IMR-90 (cell line): ENCODE measurements at regions not wholly inside any gene's neighbourhood (a gene's known extent, or its start where the extent isn't known, plus 50 kb on each side); places are given as distances from the start of the nearest gene placed in this dataset.
"Not testable (repeated sequence)": the region's sequence is repeated elsewhere in the genome, so short reads cannot be mapped to it uniquely, and the experiment has no call there.

Source experiments
- ATAC-seq: fragments of 200-7000 bp; cut with Tn5 transposase; 2 replicates; pipeline ENCODE4 v1.9.1; 2020; ENCODE audit warnings: low read depth, mild to moderate bottlenecking, moderate library complexity
- BruUV-seq: library from RNA; stranded (reverse); fragments of 400-500 nt; replicated peaks from 2 replicates; lab custom pipeline; 2021; lab: Mats Ljungman, UMichigan
- CTCF ChIA-PET: fragments of 300-600 bp; formaldehyde crosslinking; extraction: SDS; loops from one replicate; lab custom pipeline; 2021; ENCODE audit warnings: antibody characterized with exemption; lab: Yijun Ruan, JAX
- POLR2A ChIA-PET: fragments of 300-600 bp; sonication (Branson Sonifier 250); formaldehyde crosslinking; loops from one replicate; lab custom pipeline; 2022; ENCODE audit warnings: antibody characterized with exemption; ENCODE audit not compliant: unreplicated experiment; lab: Charles Lee
- DNase-seq: peaks from one replicate; pipeline ENCODE4 v3.0.0; 2013
- H2AFZ ChIP-seq: replicated peaks from 2 replicates; pipeline ENCODE3; 2013; ENCODE audit warnings: low read length, mild to moderate bottlenecking; ENCODE audit not compliant: poor library complexity
- H2AK5ac ChIP-seq: 2 replicates; pipeline ENCODE4 v1.6.1; 2013; ENCODE audit warnings: low read depth, low read length, inconsistent platforms
- H2AK9ac ChIP-seq: replicated peaks from 2 replicates; pipeline ENCODE3; 2013; ENCODE audit warnings: mild to moderate bottlenecking, low read depth, low read length, moderate library complexity; ENCODE audit not compliant: poor library complexity
- H2BK120ac ChIP-seq: 2 replicates; pipeline ENCODE4 v1.6.1; 2013; ENCODE audit warnings: low read depth, low read length, inconsistent platforms
- H2BK15ac ChIP-seq: 3 replicates; pipeline ENCODE4 v1.6.1; 2013; ENCODE audit warnings: low read depth, low read length, inconsistent platforms
- H2BK20ac ChIP-seq: 2 replicates; pipeline ENCODE4 v1.6.1; 2013; ENCODE audit warnings: low read depth, mild to moderate bottlenecking, inconsistent platforms, low read length, moderate library complexity
- H2BK5ac ChIP-seq: 2 replicates; pipeline ENCODE4 v1.6.1; 2013; ENCODE audit warnings: mild to moderate bottlenecking, low read depth, low read length, inconsistent platforms; ENCODE audit not compliant: poor library complexity, severe bottlenecking
- H3K14ac ChIP-seq: replicated peaks from 2 replicates; pipeline ENCODE4 v1.6.1; 2013; ENCODE audit warnings: low read depth, low read length, inconsistent platforms
- H3K18ac ChIP-seq: 2 replicates; pipeline ENCODE4 v1.6.1; 2013; ENCODE audit warnings: low read depth, low read length, control low read depth
- H3K23ac ChIP-seq: 2 replicates; pipeline ENCODE4 v1.6.1; 2013; ENCODE audit warnings: low read depth, low read length, inconsistent platforms
- H3K27ac ChIP-seq: 2 replicates; pipeline ENCODE4 v1.5.1; 2013; ENCODE audit warnings: mild to moderate bottlenecking, control low read depth, low read length; ENCODE audit not compliant: insufficient read depth
- H3K27me3 ChIP-seq: 2 replicates; pipeline ENCODE4 v1.6.1; 2013; ENCODE audit warnings: low read length; ENCODE audit not compliant: control insufficient read depth, insufficient read depth
- H3K36me3 ChIP-seq: 2 replicates; pipeline ENCODE4 v1.6.1; 2013; ENCODE audit warnings: low read length, mixed read lengths; ENCODE audit not compliant: control insufficient read depth, insufficient read depth
- H3K4ac ChIP-seq: 2 replicates; pipeline ENCODE4 v1.6.1; 2013; ENCODE audit warnings: low read depth, low read length, inconsistent platforms
- H3K4me1 ChIP-seq: 2 replicates; pipeline ENCODE4 v1.6.1; 2013; ENCODE audit warnings: low read length, mixed read lengths; ENCODE audit not compliant: control insufficient read depth, insufficient read depth
- H3K4me2 ChIP-seq: 2 replicates; pipeline ENCODE4 v1.6.1; 2013; ENCODE audit warnings: low read depth, mild to moderate bottlenecking, control low read depth, low read length, moderate library complexity
- H3K4me3 ChIP-seq: 2 replicates; pipeline ENCODE4 v1.5.1; 2013; ENCODE audit warnings: low read depth, mild to moderate bottlenecking, control low read depth, low read length, moderate library complexity; ENCODE audit not compliant: insufficient read depth
- H3K56ac ChIP-seq: 2 replicates; pipeline ENCODE4 v1.6.1; 2013; ENCODE audit warnings: low read length, inconsistent platforms; ENCODE audit not compliant: insufficient read depth; ENCODE audit errors: extremely low read depth
- H3K79me1 ChIP-seq, 2 experiments: 2 replicates each; pipeline ENCODE4 v1.6.1; 2013; ENCODE audit warnings: low read length in 2 of 2, inconsistent platforms in 1 of 2, low read depth in 1 of 2
- H3K9ac ChIP-seq: 2 replicates; pipeline ENCODE4 v1.6.1; 2013; ENCODE audit warnings: low read depth, low read length, control low read depth
- H3K9me1 ChIP-seq: 2 replicates; pipeline ENCODE4 v1.6.1; 2013; ENCODE audit warnings: low read length, inconsistent platforms; ENCODE audit not compliant: insufficient read depth
- H3K9me3 ChIP-seq: 2 replicates; pipeline ENCODE4 v1.6.1; 2013; ENCODE audit warnings: low read length; ENCODE audit not compliant: control insufficient read depth, insufficient read depth
- H4K20me1 ChIP-seq: 2 replicates; pipeline ENCODE4 v1.6.1; 2013; ENCODE audit warnings: low read length, inconsistent platforms; ENCODE audit not compliant: insufficient read depth
- H4K5ac ChIP-seq: 2 replicates; pipeline ENCODE4 v1.6.1; 2013; ENCODE audit warnings: mild to moderate bottlenecking, low read depth, low read length, control low read depth
- H4K8ac ChIP-seq, 2 experiments: 2 replicates each; pipeline ENCODE4 v1.6.1; 2013; ENCODE audit warnings: low read depth in 2 of 2, low read length in 2 of 2, control low read depth in 1 of 2, inconsistent platforms in 1 of 2
- H4K91ac ChIP-seq: 2 replicates; pipeline ENCODE4 v1.6.1; 2013; ENCODE audit warnings: low read depth, low read length, inconsistent platforms; ENCODE audit not compliant: insufficient read depth
- WGBS, 2 experiments: methylation state at CpG; one replicate each; pipeline versions ENCODE4 v1.1.5 to v1.1.7; 2013; ENCODE audit warnings: missing lambda C conversion rate in 2 of 2; ENCODE audit not compliant: insufficient read length in 1 of 2; ENCODE audit errors: extremely low coverage in 2 of 2; 5-methylcytosine and 5-hydroxymethylcytosine counted together
- dilution Hi-C: fragments of 300-500 bp; cut with HindIII; formaldehyde crosslinking; loops from one replicate; pipeline ENCODE4 v1.14.3; 2018; ENCODE audit warnings: low sequenced_read_pairs; ENCODE audit not compliant: unreplicated experiment
- in situ Hi-C: fragments of 300-500 bp; cut with MboI; formaldehyde crosslinking; loops from 3 replicates; pipeline ENCODE4 v1.14.3; 2019; ENCODE audit warnings: low sequenced_read_pairs, inconsistent platforms, mixed read lengths
- intact Hi-C: fragments of 100-400 bp; cut with micrococcal nuclease; formaldehyde crosslinking; loops from 2 replicates; pipeline ENCODE4 v1.10.0; 2022

DNA sequence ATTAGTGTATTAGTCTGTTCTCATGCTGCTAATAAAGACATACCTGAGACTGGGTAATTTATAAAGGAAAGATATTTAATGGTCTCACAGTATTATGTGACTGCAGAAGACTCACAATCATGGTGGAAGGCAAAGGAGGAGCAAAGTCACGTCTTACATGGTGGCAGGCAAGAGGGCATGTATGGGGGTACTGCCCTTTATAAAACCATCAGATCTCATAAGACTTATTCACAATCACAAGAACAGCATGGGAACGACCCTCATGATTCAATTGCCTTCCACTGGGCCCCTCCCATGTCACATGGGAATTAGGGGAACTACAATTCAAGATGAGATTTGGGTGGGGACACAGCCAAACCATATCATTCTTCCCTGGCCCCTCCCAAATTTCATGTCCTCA is 52.7 kb upstream of the ST3GAL5 start:
- in situ Hi-C loops, result not testable (repeated sequence)

More for the DNA sequence above, 52.7 kb upstream of the ST3GAL5 start:
- H2BK20ac ChIP-seq, intact Hi-C loops, H3K56ac ChIP-seq, H2BK15ac ChIP-seq, H3K14ac ChIP-seq, H3K9me1 ChIP-seq, H3K18ac ChIP-seq, H3K23ac ChIP-seq, H3K4ac ChIP-seq, H4K8ac ChIP-seq, H4K5ac ChIP-seq, POLR2A ChIA-PET, H3K36me3 ChIP-seq, H2BK120ac ChIP-seq, H2AK9ac ChIP-seq, H3K4me1 ChIP-seq, H4K91ac ChIP-seq, dilution Hi-C loops, H2BK5ac ChIP-seq, ATAC-seq, H3K4me3 ChIP-seq, H2AFZ ChIP-seq, DNase-seq, H3K79me1 ChIP-seq, H3K4me2 ChIP-seq, H2AK5ac ChIP-seq, BruUV-seq, H3K27me3 ChIP-seq, H3K9ac ChIP-seq, CTCF ChIA-PET, H4K20me1 ChIP-seq, H3K27ac ChIP-seq: not testable (repeated sequence)
- peaks cover 12% of the 10 kb centered on the region for H3K9me3 ChIP-seq
- WGBS, 2 experiments, result no CpG with 5 or more reads among the region's 2 CpGs
